ENCODE measurements at regions not wholly inside any gene's neighbourhood (a gene's known extent, or its start where the extent isn't known, plus 50 kb on each side); places are given as distances from the start of the nearest gene placed in this dataset.

GRCh38 chr6:170212956-170213636 lies 77.8 kb downstream of the DLL1 start:
- DNase-seq = no peak

GRCh38 chr6:170212051-170212756 lies 78.7 kb downstream of the DLL1 start:
- no peak for DNase-seq

GRCh38 chr6:170211404-170212025 lies 79.4 kb downstream of the DLL1 start:
- DNase-seq = no peak

- no peak for DNase-seq
These were observed 80.1 kb downstream of the DLL1 start for GRCh38 chr6:170210651-170211403.

GRCh38 chr6:170210026-170210390 lies 80.9 kb downstream of the DLL1 start:
- DNase-seq = no peak

- no peak for DNase-seq
These were observed 81.4 kb downstream of the DLL1 start for GRCh38 chr6:170209354-170210025.

- DNase-seq = no peak
These were observed 82.1 kb downstream of the DLL1 start for GRCh38 chr6:170208651-170209353.

GRCh38 chr6:170208182-170208601 lies 82.7 kb downstream of the DLL1 start:
- no peak for DNase-seq

- no peak for DNase-seq
These were observed 83.2 kb downstream of the DLL1 start for GRCh38 chr6:170207586-170208181.

GRCh38 chr6:170206851-170207431 lies 83.9 kb downstream of the DLL1 start:
- DNase-seq = no peak

- no peak for DNase-seq
These were observed 84.6 kb downstream of the DLL1 start for GRCh38 chr6:170206317-170206621.

GRCh38 chr6:170205534-170206316 lies 85.2 kb downstream of the DLL1 start:
- no peak for DNase-seq

GRCh38 chr6:170205126-170205525 lies 85.8 kb downstream of the DLL1 start:
- no peak for DNase-seq

GRCh38 chr6:170203212-170203611 lies 87.7 kb downstream of the DLL1 start:
- no peak for DNase-seq

GRCh38 chr6:170202416-170203135 lies 88.3 kb downstream of the DLL1 start:
- no peak for DNase-seq

- no peak for DNase-seq
These were observed 89.5 kb downstream of the DLL1 start for GRCh38 chr6:170201361-170201760.

- DNase-seq = no peak
These were observed 90.4 kb downstream of the DLL1 start for GRCh38 chr6:170200458-170200891.

- DNase-seq = no peak
These were observed 91.2 kb downstream of the DLL1 start for GRCh38 chr6:170199716-170200115.

- no peak for DNase-seq
These were observed 92.6 kb downstream of the DLL1 start for GRCh38 chr6:170198298-170198697.

GRCh38 chr6:170193326-170193821 lies 97.5 kb downstream of the DLL1 start:
- no peak for DNase-seq
